GM20000 (cell line): ENCODE measurements at regions not wholly inside any gene's neighbourhood (a gene's known extent, or its start where the extent isn't known, plus 50 kb on each side); places are given as distances from the start of the nearest gene placed in this dataset.

Experiments
- DNase-seq: peaks from one replicate; pipeline ENCODE4 v3.0.0; 2012; ENCODE audit warnings: low spot score
- CTCF ChIP-seq: IDR thresholded peaks from 2 replicates; pipeline ENCODE4 v1.5.1; 2012; ENCODE audit warnings: mild to moderate bottlenecking, control low read depth; ENCODE audit errors: extremely low read depth, missing control alignments

GRCh38 chr12:40508421-40508820, 183.8 kb upstream of the CNTN1 start:
- no peak for DNase-seq
- no peak for TF ChIP-seq CTCF

GRCh38 chr12:40511341-40511740, 180.9 kb upstream of the CNTN1 start:
- DNase-seq = no peak
- TF ChIP-seq CTCF = no peak

- DNase-seq = peak; percentile 32
- no peak for TF ChIP-seq CTCF
Observed at GRCh38 chr12:40515041-40515816, 177.0 kb upstream of the CNTN1 start.

GRCh38 chr12:40522837-40523236, 169.4 kb upstream of the CNTN1 start:
- TF ChIP-seq CTCF = no peak
- DNase-seq = no peak

GRCh38 chr12:40525054-40525453, 167.2 kb upstream of the CNTN1 start:
- DNase-seq = no peak
- no peak for TF ChIP-seq CTCF

- DNase-seq = no peak
- no peak for TF ChIP-seq CTCF
Observed at GRCh38 chr12:40534828-40535227, 157.4 kb upstream of the CNTN1 start.

GRCh38 chr12:40551466-40551865, 140.8 kb upstream of the CNTN1 start:
- no peak for DNase-seq
- TF ChIP-seq CTCF = no peak
